PC-3 (cell line): ENCODE measurements at regions not wholly inside any gene's neighbourhood (a gene's known extent, or its start where the extent isn't known, plus 50 kb on each side); places are given as distances from the start of the nearest gene placed in this dataset.

Experiments
- CTCF ChIP-seq: fragments of 300-600 bp; sonication (generic); conservative IDR thresholded peaks from 2 replicates; pipeline ENCODE4 v1.5.1; 2017; ENCODE audit warnings: antibody characterized with exemption, low read depth, mild to moderate bottlenecking, low read length
- EZH2 ChIP-seq: fragments of 300-600 bp; sonication (generic); IDR thresholded peaks from one replicate; pipeline ENCODE4 v1.6.1; 2017; ENCODE audit warnings: antibody characterized with exemption, mild to moderate bottlenecking, low read length; ENCODE audit not compliant: unreplicated experiment

DNA sequence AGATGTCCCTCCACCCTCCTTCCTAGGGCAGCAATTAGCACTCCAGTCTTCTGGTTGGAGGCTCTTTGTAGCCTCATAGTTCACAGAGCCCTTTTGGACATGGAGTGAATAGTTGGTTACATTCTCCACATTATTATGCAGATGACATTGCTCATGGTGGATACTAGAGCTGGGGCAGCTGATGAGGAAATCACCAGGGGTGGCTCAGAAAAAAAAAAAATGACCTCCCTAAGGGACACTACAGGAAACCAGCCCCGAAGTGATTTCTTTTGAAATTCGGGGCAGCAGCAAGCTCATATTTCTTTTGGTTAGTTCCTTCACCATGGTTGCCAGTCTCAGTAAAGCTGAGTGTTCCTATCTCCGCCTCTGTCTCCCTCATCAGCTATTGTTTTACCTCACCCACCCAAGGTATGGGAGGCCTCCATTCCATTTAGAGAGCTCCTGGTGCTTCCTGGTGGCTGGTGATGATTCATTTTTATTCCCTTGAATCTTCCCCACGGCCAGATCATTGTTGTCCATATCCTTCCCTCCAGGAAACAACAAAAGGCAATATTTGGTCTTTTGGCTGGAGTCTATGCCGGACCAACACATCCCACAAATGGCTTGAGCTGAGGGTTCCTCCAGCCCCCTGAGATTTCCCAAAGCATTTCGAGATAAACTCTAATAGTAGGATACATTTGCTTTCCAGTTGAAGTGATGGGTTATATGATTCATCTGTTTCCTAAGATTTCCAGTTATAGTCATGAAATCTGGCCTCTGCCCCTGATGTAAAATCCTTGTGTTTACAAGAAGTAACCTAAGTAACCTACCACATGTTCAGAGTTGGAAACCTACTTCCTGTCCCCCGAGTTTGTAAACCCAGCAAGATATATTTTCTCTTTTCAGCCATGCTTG is 56.2 kb upstream of the NID2 start:
- no peak for TF ChIP-seq CTCF
- no peak for TF ChIP-seq EZH2
